A673 (cell line): ENCODE measurements at regions not wholly inside any gene's neighbourhood (a gene's known extent, or its start where the extent isn't known, plus 50 kb on each side); places are given as distances from the start of the nearest gene placed in this dataset.

Source experiments
- CTCF ChIP-seq: fragments of 300-800, 200-600 bp; sonication (generic); conservative IDR thresholded peaks from 2 replicates; pipeline ENCODE4 v1.5.1; 2017; ENCODE audit warnings: low read depth, mild to moderate bottlenecking, antibody characterized with exemption, low read length, moderate library complexity, mixed read lengths
- EZH2 ChIP-seq: fragments of 200-600 bp; sonication (generic); IDR thresholded peaks from 2 replicates; pipeline ENCODE4 v1.6.1; 2017; ENCODE audit warnings: borderline replicate concordance, low read depth, mild to moderate bottlenecking, mixed read lengths, antibody characterized with exemption, low read length; ENCODE audit not compliant: poor library complexity, severe bottlenecking

GRCh38 chr13:44120849-44121755 is 241.4 kb downstream of the LACC1 start:
- TF ChIP-seq CTCF (no peak), EZH2 (no peak)
